Mucosa of rectum (tissue), 2 donors: ENCODE measurements at regions not wholly inside any gene's neighbourhood (a gene's known extent, or its start where the extent isn't known, plus 50 kb on each side); places are given as distances from the start of the nearest gene placed in this dataset.
"Not testable (repeated sequence)": the region's sequence is repeated elsewhere in the genome, so short reads cannot be mapped to it uniquely, and the experiment has no call there.

Source experiments
- H3K27ac ChIP-seq, 2 donors: one replicate each; pipeline ENCODE4 v1.7.0; 2013; ENCODE audit warnings: inconsistent platforms in 2 of 2, low read depth in 2 of 2, low read length in 2 of 2
- H3K27me3 ChIP-seq, 2 donors: one replicate each; pipeline ENCODE4 v1.7.0; 2013; ENCODE audit warnings: low read length in 2 of 2; ENCODE audit not compliant: control insufficient read depth in 2 of 2, insufficient read depth in 2 of 2
- H3K36me3 ChIP-seq, 2 donors: one replicate each; pipeline ENCODE4 v1.7.0; 2013; ENCODE audit warnings: low read length in 2 of 2; ENCODE audit not compliant: control insufficient read depth in 2 of 2, insufficient read depth in 2 of 2
- H3K4me1 ChIP-seq, 2 donors: one replicate each; pipeline ENCODE4 v1.7.0; 2013; ENCODE audit warnings: low read length in 2 of 2, mild to moderate bottlenecking in 1 of 2; ENCODE audit not compliant: control insufficient read depth in 2 of 2, insufficient read depth in 2 of 2
- H3K4me3 ChIP-seq, 2 donors: one replicate each; pipeline ENCODE4 v1.7.0; 2013; ENCODE audit warnings: low read length in 2 of 2
- H3K9ac ChIP-seq, 2 donors: one replicate each; pipeline ENCODE4 v1.7.0; 2013; ENCODE audit warnings: low read length in 2 of 2, low read depth in 1 of 2, mild to moderate bottlenecking in 1 of 2
- H3K9me3 ChIP-seq, 2 donors: one replicate each; pipeline ENCODE4 v1.7.0; 2013; ENCODE audit warnings: low read length in 2 of 2; ENCODE audit not compliant: control insufficient read depth in 2 of 2
- donor health status: healthy.
- donor health status: Normal muscosa, but diverticular disease.

DNA sequence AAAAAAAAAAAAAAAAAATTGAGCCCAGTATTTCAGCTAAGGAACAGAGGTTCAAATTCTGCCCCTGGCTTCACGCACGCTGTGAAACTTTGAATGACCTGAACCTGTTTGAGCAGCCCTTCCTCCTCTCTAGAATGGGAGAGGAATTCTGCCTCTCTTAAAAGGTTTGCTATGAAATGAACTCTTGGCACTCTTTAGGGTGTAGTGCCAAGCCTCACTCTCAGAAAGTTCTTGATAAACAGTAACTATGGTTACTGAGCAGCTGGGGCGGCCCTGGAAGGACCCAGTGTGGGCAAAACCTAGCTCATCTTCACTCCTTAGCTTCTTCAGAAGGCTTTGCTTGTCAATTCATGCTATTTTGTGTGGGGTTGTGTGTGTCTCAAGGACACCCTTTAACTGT lies 73.7 kb downstream of the GEMIN8 start:
- H3K4me1 ChIP-seq, result no peaks in the 10 kb centered on the region
- peaks cover 5 to 10% of the 10 kb centered on the region in 2 donors for H3K27me3 ChIP-seq
- H3K36me3 ChIP-seq, result no peaks in the 10 kb centered on the region
- H3K9ac ChIP-seq, result no peak overlapping the region
- no peak overlapping the region for H3K4me3 ChIP-seq
- no peak overlapping the region for H3K27ac ChIP-seq
- no peaks in the 10 kb centered on the region for H3K9me3 ChIP-seq

DNA sequence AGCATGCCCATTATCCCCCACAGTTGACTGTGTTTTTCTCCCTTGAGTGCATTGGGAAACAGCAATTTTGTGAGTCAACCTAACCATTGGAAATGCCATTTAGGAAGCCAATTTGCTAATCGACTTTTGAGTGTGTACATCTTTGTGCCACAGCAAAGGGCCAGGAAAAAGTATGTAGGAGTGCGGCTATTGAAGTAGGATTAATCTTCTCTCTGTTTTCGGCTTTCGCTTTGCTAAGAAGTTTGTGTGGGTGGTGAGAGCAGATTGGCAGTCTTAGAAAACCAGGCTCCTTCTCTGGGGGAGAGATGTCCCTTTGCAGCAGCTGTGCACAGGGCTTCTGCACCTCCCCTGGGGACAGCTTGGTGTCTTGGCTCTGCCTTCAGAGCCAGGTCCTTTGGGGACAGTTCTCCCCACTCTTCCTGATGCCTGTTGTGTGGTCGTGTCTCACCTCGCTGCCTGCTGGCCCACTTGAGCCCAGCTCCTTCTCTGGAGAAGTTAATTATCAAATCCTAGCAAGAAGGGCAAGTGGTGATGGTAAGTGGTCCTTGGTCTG lies 74.5 kb downstream of the GEMIN8 start:
- H3K9ac ChIP-seq, result no peak overlapping the region
- H3K4me3 ChIP-seq, result no peak overlapping the region
- no peaks in the 10 kb centered on the region for H3K36me3 ChIP-seq
- peaks cover 5 to 13% of the 10 kb centered on the region in 2 donors for H3K27me3 ChIP-seq
- H3K9me3 ChIP-seq, result no peaks in the 10 kb centered on the region
- H3K27ac ChIP-seq, result no peak overlapping the region
- no peaks in the 10 kb centered on the region for H3K4me1 ChIP-seq

DNA sequence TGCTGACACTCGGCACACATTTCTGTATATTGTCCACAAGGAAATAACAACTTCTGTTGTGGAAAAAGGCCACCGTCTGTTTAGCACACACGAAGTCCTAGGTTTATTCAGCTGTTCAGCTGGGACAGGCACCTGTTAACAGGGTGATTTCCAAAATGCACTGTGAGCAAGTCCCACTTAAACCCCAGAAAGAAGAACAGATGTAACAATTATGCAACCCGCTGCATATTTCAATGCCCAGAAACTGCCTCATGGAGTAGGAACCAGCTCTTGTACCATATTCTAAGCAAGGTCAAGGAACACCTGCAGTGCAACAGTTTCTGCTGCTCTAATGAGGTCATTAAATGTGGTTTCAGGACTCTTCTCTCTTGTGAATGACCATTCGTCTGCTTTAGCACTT lies 77.1 kb downstream of the GEMIN8 start:
- H3K4me3 ChIP-seq, result no peak overlapping the region
- no peak overlapping the region for H3K9ac ChIP-seq
- H3K27ac ChIP-seq, result no peak overlapping the region
- no peaks in the 10 kb centered on the region for H3K36me3 ChIP-seq
- H3K9me3 ChIP-seq, result no peaks in the 10 kb centered on the region
- no peaks in the 10 kb centered on the region for H3K4me1 ChIP-seq
- H3K27me3 ChIP-seq, result peaks cover 3 to 9% of the 10 kb centered on the region in 2 donors

DNA sequence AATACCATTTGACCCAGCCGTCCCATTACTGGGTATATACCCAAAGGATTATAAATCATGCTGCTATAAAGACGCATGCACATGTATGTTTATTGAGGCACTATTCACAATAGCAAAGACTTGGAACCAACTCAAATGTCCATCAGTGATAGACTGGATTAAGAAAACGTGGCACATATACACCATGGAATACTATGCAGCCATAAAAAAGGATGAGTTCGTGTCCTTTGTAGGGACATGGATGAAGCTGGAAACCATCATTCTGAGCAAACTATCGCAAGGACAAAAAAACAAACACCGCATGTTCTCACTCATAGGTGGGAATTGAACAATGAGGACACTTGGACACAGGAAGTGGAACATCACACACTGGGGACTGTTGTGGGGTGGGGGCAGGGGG lies 83.5 kb downstream of the GEMIN8 start:
- H3K27me3 ChIP-seq, result peaks cover 6 to 12% of the 10 kb centered on the region in 2 donors
- H3K36me3 ChIP-seq, H3K27ac ChIP-seq, H3K9ac ChIP-seq, H3K4me3 ChIP-seq, H3K4me1 ChIP-seq, H3K9me3 ChIP-seq: not testable (repeated sequence)

DNA sequence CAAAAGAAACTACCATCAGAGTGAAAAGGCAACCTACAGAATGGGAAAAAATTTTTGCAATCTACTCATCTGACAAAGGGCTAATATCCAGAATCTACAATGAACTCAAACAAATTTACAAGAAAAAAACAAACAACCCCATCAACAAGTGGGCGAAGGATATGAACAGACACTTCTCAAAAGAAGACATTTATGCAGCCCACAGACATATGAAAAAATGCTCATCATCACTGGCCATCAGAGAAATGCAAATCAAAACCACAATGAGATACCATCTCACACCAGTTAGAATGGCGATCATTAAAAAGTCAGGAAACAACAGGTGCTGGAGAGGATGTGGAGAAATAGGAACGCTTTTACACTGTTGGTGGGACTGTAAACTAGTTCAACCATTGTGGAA lies 83.9 kb downstream of the GEMIN8 start:
- H3K4me3 ChIP-seq, H3K27ac ChIP-seq, H3K9ac ChIP-seq, H3K36me3 ChIP-seq, H3K9me3 ChIP-seq, H3K4me1 ChIP-seq: not testable (repeated sequence)
- peaks cover 9 to 12% of the 10 kb centered on the region in 2 donors for H3K27me3 ChIP-seq

DNA sequence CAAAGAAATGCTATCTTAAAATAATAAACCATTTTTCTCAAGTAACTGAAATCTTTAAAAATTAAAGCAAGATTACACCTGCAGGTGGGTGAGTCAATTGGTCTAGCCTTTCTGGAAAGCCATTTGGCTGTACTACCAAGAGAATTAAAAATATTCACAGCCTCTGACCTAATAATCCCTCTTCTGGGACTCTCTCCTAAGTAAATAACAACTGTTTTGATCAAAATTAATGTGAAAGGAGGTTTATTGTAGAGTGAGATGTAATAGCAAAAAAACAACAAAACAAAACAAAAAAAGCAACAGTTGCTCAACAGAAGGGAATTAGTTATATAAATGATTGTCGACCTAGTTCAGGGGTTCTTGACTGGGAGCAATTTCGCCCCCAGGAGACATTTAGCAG lies 89.0 kb downstream of the GEMIN8 start:
- H3K27me3 ChIP-seq, result peaks cover 26 to 32% of the 10 kb centered on the region in 2 donors
- no peak overlapping the region for H3K27ac ChIP-seq
- H3K4me3 ChIP-seq, result no peak overlapping the region
- H3K36me3 ChIP-seq, result no peaks in the 10 kb centered on the region
- H3K4me1 ChIP-seq, result peaks cover 0 to 2% of the 10 kb centered on the region in 2 donors
- H3K9ac ChIP-seq, result no peak overlapping the region
- no peaks in the 10 kb centered on the region for H3K9me3 ChIP-seq

DNA sequence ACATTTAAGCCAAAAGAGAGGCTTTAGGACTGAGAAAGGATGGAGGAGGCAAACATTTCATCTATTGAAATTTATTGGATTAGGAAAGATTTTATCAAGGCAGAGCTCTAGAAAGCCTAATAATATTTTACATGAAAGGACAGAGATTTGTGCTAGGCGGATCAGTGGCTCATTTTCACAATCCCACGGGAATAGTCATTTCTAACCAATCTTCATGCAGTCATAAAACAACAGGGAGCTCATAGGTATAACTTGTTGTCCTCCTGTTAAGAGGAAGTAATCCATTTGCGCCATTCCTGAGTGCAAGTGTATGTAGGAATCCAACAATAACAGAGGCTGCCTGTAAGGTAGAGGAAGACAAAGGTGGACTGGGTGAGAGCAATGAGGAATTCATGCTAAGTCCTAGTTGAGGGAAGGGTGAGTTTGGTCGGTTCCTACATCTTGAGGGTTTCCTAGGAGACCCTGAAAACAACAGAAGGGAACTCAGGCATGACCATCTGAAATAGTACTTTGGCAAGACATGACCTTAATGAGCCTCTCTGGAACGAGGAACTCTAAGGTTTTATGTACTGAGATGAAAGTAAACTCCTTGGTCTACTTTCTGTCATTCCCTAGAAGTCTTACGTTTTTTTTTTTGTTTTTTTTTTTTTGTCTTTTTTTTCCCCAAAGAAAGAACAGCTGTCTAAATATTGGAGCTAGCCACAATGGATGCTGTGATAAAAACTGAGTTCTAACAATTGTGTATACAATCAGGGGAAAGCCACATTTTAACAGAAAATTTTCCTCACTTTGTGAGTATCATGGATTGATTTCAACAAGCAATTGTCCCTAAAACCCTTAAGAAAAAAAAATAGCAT lies 89.7 kb downstream of the GEMIN8 start:
- H3K27me3 ChIP-seq, result peaks cover 25 to 30% of the 10 kb centered on the region in 2 donors
- H3K9me3 ChIP-seq, result no peaks in the 10 kb centered on the region
- H3K9ac ChIP-seq, result no peak overlapping the region
- no peak overlapping the region for H3K4me3 ChIP-seq
- H3K36me3 ChIP-seq, result no peaks in the 10 kb centered on the region
- no peak overlapping the region for H3K27ac ChIP-seq
- peaks cover 0 to 2% of the 10 kb centered on the region in 2 donors for H3K4me1 ChIP-seq

- Histone ChIP-seq H3K9ac (no peak overlapping the region), H3K27ac (no peak overlapping the region)
These were observed 90.7 kb downstream of the GEMIN8 start for GRCh38 chrX:13938829-13939530.

GRCh38 chrX:13938051-13938828 lies 91.5 kb downstream of the GEMIN8 start:
- H3K27me3 ChIP-seq, result peaks cover 24 to 25% of the 10 kb centered on the region in 2 donors
- peaks cover 0 to 2% of the 10 kb centered on the region in 2 donors for H3K4me1 ChIP-seq
- H3K27ac ChIP-seq, result peak overlapping the region in 1 of 2 donors; percentile 9
- no peaks in the 10 kb centered on the region for H3K9me3 ChIP-seq
- peak overlapping the region in 1 of 2 donors; percentile 34 for H3K9ac ChIP-seq
- no peaks in the 10 kb centered on the region for H3K36me3 ChIP-seq
- peak overlapping the region; percentile 29 to 48 for H3K4me3 ChIP-seq

More at GRCh38 chrX:13938829-13939530, 90.7 kb downstream of the GEMIN8 start:
- no peaks in the 10 kb centered on the region for H3K9me3 ChIP-seq
- peaks cover 0 to 2% of the 10 kb centered on the region in 2 donors for H3K4me1 ChIP-seq
- peaks cover 24 to 25% of the 10 kb centered on the region in 2 donors for H3K27me3 ChIP-seq
- H3K36me3 ChIP-seq, result no peaks in the 10 kb centered on the region
- H3K4me3 ChIP-seq, result peak overlapping the region in 1 of 2 donors; percentile 48
